GM19468 (cell line): ENCODE measurements at regions not wholly inside any gene's neighbourhood (a gene's known extent, or its start where the extent isn't known, plus 50 kb on each side); places are given as distances from the start of the nearest gene placed in this dataset.

ENCODE experiments used
- ATAC-seq: cut with Tn5 transposase; IDR thresholded peaks from one replicate; pipeline ENCODE4 v1.9.1; 2021; ENCODE audit warnings: mild to moderate bottlenecking, moderate library complexity, moderate number of reproducible peaks; ENCODE audit not compliant: unreplicated experiment; ENCODE audit errors: extremely low read depth

GRCh38 chr12:63323942-63324341, 172.9 kb upstream of the AVPR1A start:
- no peak for ATAC-seq

GRCh38 chr12:63321373-63321772, 170.4 kb upstream of the AVPR1A start:
- ATAC-seq, result no peak

GRCh38 chr12:63319936-63320633, 169.1 kb upstream of the AVPR1A start:
- ATAC-seq, result no peak

GRCh38 chr12:63319386-63319785, 168.4 kb upstream of the AVPR1A start:
- no peak for ATAC-seq

GRCh38 chr12:63318933-63319332, 167.9 kb upstream of the AVPR1A start:
- no peak for ATAC-seq

GRCh38 chr12:63318313-63318712, 167.3 kb upstream of the AVPR1A start:
- ATAC-seq, result no peak

- no peak for ATAC-seq
Observed at GRCh38 chr12:63317880-63318279, 166.9 kb upstream of the AVPR1A start.

- ATAC-seq, result no peak
Observed at GRCh38 chr12:63317286-63317846, 166.4 kb upstream of the AVPR1A start.

GRCh38 chr12:63313139-63313538, 162.1 kb upstream of the AVPR1A start:
- ATAC-seq, result no peak

- ATAC-seq, result no peak
Observed at GRCh38 chr12:63308671-63309070, 157.7 kb upstream of the AVPR1A start.

- ATAC-seq, result no peak
Observed at GRCh38 chr12:63307849-63308248, 156.8 kb upstream of the AVPR1A start.

GRCh38 chr12:63305901-63306875, 155.2 kb upstream of the AVPR1A start:
- no peak for ATAC-seq

GRCh38 chr12:63304887-63305316, 153.9 kb upstream of the AVPR1A start:
- ATAC-seq, result peak; percentile 44

GRCh38 chr12:63302941-63303536, 152.0 kb upstream of the AVPR1A start:
- no peak for ATAC-seq

GRCh38 chr12:63302269-63302940, 151.4 kb upstream of the AVPR1A start:
- ATAC-seq, result peak; percentile 63

GRCh38 chr12:63301311-63301710, 150.3 kb upstream of the AVPR1A start:
- ATAC-seq, result no peak

- no peak for ATAC-seq
Observed at GRCh38 chr12:63298386-63298930, 147.5 kb upstream of the AVPR1A start.

GRCh38 chr12:63294327-63294632, 143.3 kb upstream of the AVPR1A start:
- peak; percentile 77 for ATAC-seq

GRCh38 chr12:63292471-63293221, 141.6 kb upstream of the AVPR1A start:
- no peak for ATAC-seq
